B cell (primary cell): ENCODE measurements at regions not wholly inside any gene's neighbourhood (a gene's known extent, or its start where the extent isn't known, plus 50 kb on each side); places are given as distances from the start of the nearest gene placed in this dataset.

Experiments used
- EZH2 ChIP-seq: IDR thresholded peaks from 2 replicates; pipeline ENCODE4 v1.6.1; 2012; ENCODE audit warnings: borderline replicate concordance, low read depth, mild to moderate bottlenecking, moderate library complexity, low read length; ENCODE audit not compliant: insufficient read depth, poor library complexity, severe bottlenecking
- TF ChIP-seq, protein P1 (sequence below): fragments of 200-600 bp; IDR thresholded peaks from one replicate; pipeline ENCODE4 v1.8.0; 2022; ENCODE audit warnings: antibody characterized with exemption, mild to moderate bottlenecking

DNA sequence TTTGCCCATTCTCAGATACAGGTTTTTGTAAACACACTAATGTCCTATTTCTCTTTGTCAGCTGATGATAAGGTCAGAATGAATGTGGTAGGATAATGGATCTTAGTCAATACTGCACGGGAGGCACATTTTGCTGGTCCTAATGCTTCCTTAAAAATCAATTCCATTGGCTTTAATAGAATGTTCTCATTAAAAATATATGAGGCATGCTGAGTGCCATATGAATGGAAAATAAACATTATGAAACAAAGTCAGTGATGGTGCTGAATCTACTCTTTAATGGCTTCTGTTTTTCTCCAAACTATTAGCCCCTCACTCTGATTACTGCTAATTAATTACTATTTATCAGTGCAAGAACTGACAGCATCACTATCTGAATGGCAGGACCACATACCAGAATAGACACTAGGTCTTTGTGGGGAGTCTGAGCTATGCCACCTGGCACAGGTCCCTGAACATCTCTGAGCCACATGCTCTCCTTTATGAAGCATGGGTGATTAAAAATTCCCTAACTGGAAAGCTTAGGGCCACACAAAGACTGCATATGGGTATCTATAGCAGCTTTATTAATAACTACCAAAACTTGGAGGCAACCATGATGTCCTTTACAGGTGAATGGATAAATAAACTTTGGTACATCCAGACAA, 278.9 kb downstream of the MEX3B start:
- TF ChIP-seq, protein P1, sequence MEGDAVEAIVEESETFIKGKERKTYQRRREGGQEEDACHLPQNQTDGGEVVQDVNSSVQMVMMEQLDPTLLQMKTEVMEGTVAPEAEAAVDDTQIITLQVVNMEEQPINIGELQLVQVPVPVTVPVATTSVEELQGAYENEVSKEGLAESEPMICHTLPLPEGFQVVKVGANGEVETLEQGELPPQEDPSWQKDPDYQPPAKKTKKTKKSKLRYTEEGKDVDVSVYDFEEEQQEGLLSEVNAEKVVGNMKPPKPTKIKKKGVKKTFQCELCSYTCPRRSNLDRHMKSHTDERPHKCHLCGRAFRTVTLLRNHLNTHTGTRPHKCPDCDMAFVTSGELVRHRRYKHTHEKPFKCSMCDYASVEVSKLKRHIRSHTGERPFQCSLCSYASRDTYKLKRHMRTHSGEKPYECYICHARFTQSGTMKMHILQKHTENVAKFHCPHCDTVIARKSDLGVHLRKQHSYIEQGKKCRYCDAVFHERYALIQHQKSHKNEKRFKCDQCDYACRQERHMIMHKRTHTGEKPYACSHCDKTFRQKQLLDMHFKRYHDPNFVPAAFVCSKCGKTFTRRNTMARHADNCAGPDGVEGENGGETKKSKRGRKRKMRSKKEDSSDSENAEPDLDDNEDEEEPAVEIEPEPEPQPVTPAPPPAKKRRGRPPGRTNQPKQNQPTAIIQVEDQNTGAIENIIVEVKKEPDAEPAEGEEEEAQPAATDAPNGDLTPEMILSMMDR, result no peak
- TF ChIP-seq EZH2, result no peak
